ENCODE measurements at regions not wholly inside any gene's neighbourhood (a gene's known extent, or its start where the extent isn't known, plus 50 kb on each side); places are given as distances from the start of the nearest gene placed in this dataset.

- H3K9ac ChIP-seq (ENCODE audit: low read length): no peak overlapping the region
- no peaks in the 10 kb centered on the region for H3K27me3 ChIP-seq (ENCODE audit: insufficient read depth, low read depth, low read length)
- no peaks in the 10 kb centered on the region for H3K9me3 ChIP-seq (ENCODE audit: low read length)
- no peak overlapping the region for H3K4me3 ChIP-seq (ENCODE audit: low read length)
- no peaks in the 10 kb centered on the region for H3K36me3 ChIP-seq (ENCODE audit: insufficient read depth, low read length)
- no peak overlapping the region for H2AFZ ChIP-seq (ENCODE audit: low read depth, low read length)
- no peak overlapping the region for H3K27ac ChIP-seq (ENCODE audit: low read length)
- no peaks in the 10 kb centered on the region for H3F3A ChIP-seq (ENCODE audit: insufficient read depth, low read length, poor library complexity, severe bottlenecking)
- no peak overlapping the region for H3K4me2 ChIP-seq (ENCODE audit: low read length)
- H3K9me2 ChIP-seq (ENCODE audit: insufficient read depth, low read length): no peaks in the 10 kb centered on the region
- H4K20me1 ChIP-seq (ENCODE audit: insufficient read depth): no peaks in the 10 kb centered on the region
- no peaks in the 10 kb centered on the region for H3K79me2 ChIP-seq (replicated peaks; ENCODE audit: insufficient read depth, low read length)
- TF ChIP-seq CTCF (IDR thresholded peaks at IDR 0.05; ENCODE audit: poor library complexity, severe bottlenecking): no peak
These were observed 244.5 kb upstream of the ID2 start for GRCh38 chr2:8437228-8437948.

GRCh38 chr2:8437949-8438400, 243.9 kb upstream of the ID2 start:
- Histone ChIP-seq H3K4me3 (ENCODE audit: low read length) (no peak overlapping the region), H3K9me2 (ENCODE audit: insufficient read depth, low read length) (no peaks in the 10 kb centered on the region), H3K27ac (ENCODE audit: low read length) (no peak overlapping the region), H3K79me2 (replicated peaks; ENCODE audit: insufficient read depth, low read length) (no peaks in the 10 kb centered on the region), H3K36me3 (ENCODE audit: insufficient read depth, low read length) (no peaks in the 10 kb centered on the region), H3K9me3 (ENCODE audit: low read length) (no peaks in the 10 kb centered on the region), H3K9ac (ENCODE audit: low read length) (no peak overlapping the region), H3K4me2 (ENCODE audit: low read length) (no peak overlapping the region), H2AFZ (ENCODE audit: low read depth, low read length) (no peak overlapping the region), H3K27me3 (ENCODE audit: insufficient read depth, low read depth, low read length) (no peaks in the 10 kb centered on the region), H3F3A (ENCODE audit: insufficient read depth, low read length, poor library complexity, severe bottlenecking) (no peaks in the 10 kb centered on the region), H4K20me1 (ENCODE audit: insufficient read depth) (no peaks in the 10 kb centered on the region)
- TF ChIP-seq SMC3 (conservative IDR thresholded peaks at IDR 0.05; ENCODE audit: poor library complexity) (no peak), MXI1 (conservative IDR thresholded peaks at IDR 0.05; ENCODE audit: poor library complexity, severe bottlenecking) (no peak), EP300 (conservative IDR thresholded peaks at IDR 0.05; ENCODE audit: poor library complexity, severe bottlenecking) (no peak), CTCF (IDR thresholded peaks at IDR 0.05; ENCODE audit: poor library complexity, severe bottlenecking) (no peak), POLR2AphosphoS5 (IDR thresholded peaks at IDR 0.05) (no peak), RAD21 (conservative IDR thresholded peaks at IDR 0.05) (no peak), TAF1 (IDR thresholded peaks at IDR 0.05; ENCODE audit: low read depth) (no peak), EZH2 (IDR thresholded peaks at IDR 0.05; ENCODE audit: borderline replicate concordance, insufficient read depth, low read length, poor library complexity, severe bottlenecking) (no peak), REST (IDR thresholded peaks at IDR 0.05; ENCODE audit: borderline replicate concordance) (no peak)

Data from neural cell (in vitro differentiated cells).